HEK293T (cell line): ENCODE measurements at regions not wholly inside any gene's neighbourhood (a gene's known extent, or its start where the extent isn't known, plus 50 kb on each side); places are given as distances from the start of the nearest gene placed in this dataset.

Source experiments
- CTCF ChIA-PET: fragments of 350-600 bp; formaldehyde crosslinking; extraction: SDS; loops from one replicate; lab custom pipeline; 2021; ENCODE audit warnings: antibody characterized with exemption, inconsistent platforms; lab: Yijun Ruan, JAX
- POLR2A ChIA-PET: fragments of 350-600 bp; formaldehyde crosslinking; extraction: SDS; loops from one replicate; lab custom pipeline; 2020; ENCODE audit warnings: antibody characterized with exemption, inconsistent platforms; lab: Yijun Ruan, JAX
- DNase-seq: peaks from one replicate; pipeline ENCODE4 v3.0.0; 2012; ENCODE audit warnings: mixed read lengths; ENCODE audit errors: extremely low spot score
- ARNT ChIP-seq: fragments of 450-650 bp; IDR thresholded peaks from 2 replicates; pipeline ENCODE4 v1.6.1; 2017; ENCODE audit warnings: mild to moderate bottlenecking
- BHLHE40 ChIP-seq: fragments of 450-650 bp; IDR thresholded peaks from 2 replicates; pipeline ENCODE4 v1.6.1; 2016; ENCODE audit warnings: mild to moderate bottlenecking, moderate library complexity, borderline replicate concordance
- CTBP1 ChIP-seq: fragments of 450-650 bp; IDR thresholded peaks from 2 replicates; pipeline ENCODE4 v1.6.1; 2016; ENCODE audit warnings: borderline replicate concordance
- ELF4 ChIP-seq: fragments of 450-650 bp; IDR thresholded peaks from 2 replicates; pipeline ENCODE4 v1.6.1; 2017; ENCODE audit warnings: antibody characterized with exemption
- FOXA1 ChIP-seq: fragments of 450-650 bp; IDR thresholded peaks from 2 replicates; pipeline ENCODE4 v1.6.1; 2016; ENCODE audit warnings: mild to moderate bottlenecking
- FOXK2 ChIP-seq: fragments of 450-650 bp; IDR thresholded peaks from 2 replicates; pipeline ENCODE4 v1.6.1; 2016; ENCODE audit warnings: mild to moderate bottlenecking
- FOXM1 ChIP-seq: fragments of 450-650 bp; IDR thresholded peaks from 2 replicates; pipeline ENCODE4 v1.6.1; 2017; ENCODE audit warnings: mild to moderate bottlenecking, borderline replicate concordance
- HDGF ChIP-seq: fragments of 450-650 bp; IDR thresholded peaks from 2 replicates; pipeline ENCODE4 v1.6.1; 2017; ENCODE audit warnings: antibody characterized with exemption, borderline replicate concordance
- L3MBTL2 ChIP-seq: fragments of 450-650 bp; conservative IDR thresholded peaks from 2 replicates; pipeline ENCODE4 v1.6.1; 2016; ENCODE audit warnings: mild to moderate bottlenecking
- LEF1 ChIP-seq: fragments of 450-650 bp; IDR thresholded peaks from 2 replicates; pipeline ENCODE4 v1.6.1; 2017; ENCODE audit warnings: mild to moderate bottlenecking, borderline replicate concordance
- NFRKB ChIP-seq: fragments of 450-650 bp; IDR thresholded peaks from 2 replicates; pipeline ENCODE4 v1.6.1; 2016; ENCODE audit warnings: mild to moderate bottlenecking, moderate library complexity
- PKNOX1 ChIP-seq: fragments of 450-650 bp; IDR thresholded peaks from 2 replicates; pipeline ENCODE4 v1.6.1; 2016
- SP1 ChIP-seq: fragments of 450-650 bp; IDR thresholded peaks from 2 replicates; pipeline ENCODE4 v1.6.1; 2017
- SUZ12 ChIP-seq: fragments of 450-650 bp; IDR thresholded peaks from 2 replicates; pipeline ENCODE4 v1.6.1; 2016; ENCODE audit warnings: mild to moderate bottlenecking
- TARDBP ChIP-seq: fragments of 450-650 bp; IDR thresholded peaks from 2 replicates; pipeline ENCODE4 v1.6.1; 2016
- ZNF384 ChIP-seq: fragments of 450-650 bp; IDR thresholded peaks from 2 replicates; pipeline ENCODE4 v1.6.1; 2016

- TF ChIP-seq FOXK2 (no peak), SP1 (no peak), FOXM1 (no peak), ARNT (no peak), BHLHE40 (no peak), NFRKB (no peak), HDGF (no peak), CTBP1 (no peak), TARDBP (no peak), SUZ12 (no peak)
- ChIA-PET POLR2A (no interaction called here), CTCF (no interaction called here)
- DNase-seq = no peak
Measured at GRCh38 chr2:52968043-52968442, 799.6 kb upstream of the CHAC2 start.

- POLR2A ChIA-PET = no interaction called here
- DNase-seq = no peak
- TF ChIP-seq ZNF384 = no peak
- no peak for TF ChIP-seq ELF4
- TF ChIP-seq BHLHE40 = no peak
- TF ChIP-seq SP1 = no peak
- no peak for TF ChIP-seq PKNOX1
- TF ChIP-seq CTBP1 = no peak
- no peak for TF ChIP-seq HDGF
- no peak for TF ChIP-seq TARDBP
- no peak for TF ChIP-seq FOXK2
- no peak for TF ChIP-seq LEF1
- TF ChIP-seq NFRKB = no peak
- TF ChIP-seq FOXA1 = no peak
- no peak for TF ChIP-seq ARNT
- no peak for TF ChIP-seq FOXM1
- TF ChIP-seq L3MBTL2 = no peak
- TF ChIP-seq SUZ12 = no peak
- CTCF ChIA-PET = interaction anchor here (1.4 kb wide), 1 partner anchor 11 kb away, joined by 3 read pairs; no protein-coding TSS in a partner anchor
Measured at GRCh38 chr2:52964916-52965530, 802.6 kb upstream of the CHAC2 start.

- ChIA-PET POLR2A (no interaction called here), CTCF (no interaction called here)
- TF ChIP-seq FOXA1 = no peak
- TF ChIP-seq ELF4 = no peak
- TF ChIP-seq BHLHE40 = no peak
- TF ChIP-seq LEF1 = no peak
- TF ChIP-seq ARNT = no peak
- no peak for TF ChIP-seq SP1
- TF ChIP-seq SUZ12 = no peak
- TF ChIP-seq FOXK2 = no peak
- no peak for TF ChIP-seq FOXM1
- no peak for TF ChIP-seq HDGF
- no peak for TF ChIP-seq PKNOX1
- TF ChIP-seq NFRKB = no peak
- TF ChIP-seq CTBP1 = no peak
- no peak for TF ChIP-seq ZNF384
- TF ChIP-seq TARDBP = no peak
- TF ChIP-seq L3MBTL2 = no peak
- DNase-seq = no peak
Measured at GRCh38 chr2:52961403-52961802, 806.2 kb upstream of the CHAC2 start.

GRCh38 chr2:52960881-52961280 lies 806.7 kb upstream of the CHAC2 start:
- POLR2A ChIA-PET = no interaction called here
- DNase-seq = no peak
- CTCF ChIA-PET = no interaction called here
- TF ChIP-seq BHLHE40 = no peak
- no peak for TF ChIP-seq PKNOX1
- no peak for TF ChIP-seq ZNF384
- TF ChIP-seq FOXM1 = no peak
- no peak for TF ChIP-seq SUZ12
- TF ChIP-seq FOXA1 = no peak
- no peak for TF ChIP-seq NFRKB
- TF ChIP-seq HDGF = no peak
- no peak for TF ChIP-seq FOXK2
- no peak for TF ChIP-seq SP1
- TF ChIP-seq ELF4 = no peak
- no peak for TF ChIP-seq L3MBTL2
- TF ChIP-seq LEF1 = no peak
- no peak for TF ChIP-seq CTBP1
- TF ChIP-seq ARNT = no peak
- no peak for TF ChIP-seq TARDBP

- POLR2A ChIA-PET = no interaction called here
- CTCF ChIA-PET = no interaction called here
- TF ChIP-seq ARNT (no peak), FOXM1 (no peak), ZNF384 (no peak), SUZ12 (no peak), ELF4 (no peak), BHLHE40 (no peak)
- DNase-seq = no peak
Measured at GRCh38 chr2:52959801-52960200, 807.8 kb upstream of the CHAC2 start.

- ChIA-PET CTCF (no interaction called here), POLR2A (no interaction called here)
- TF ChIP-seq ZNF384 = no peak
- no peak for TF ChIP-seq NFRKB
- no peak for TF ChIP-seq TARDBP
- TF ChIP-seq FOXK2 = no peak
- TF ChIP-seq FOXA1 = no peak
- TF ChIP-seq FOXM1 = no peak
- no peak for TF ChIP-seq ARNT
- no peak for DNase-seq
Measured at GRCh38 chr2:52956766-52957165, 810.8 kb upstream of the CHAC2 start.
